ENCODE measurements at regions not wholly inside any gene's neighbourhood (a gene's known extent, or its start where the extent isn't known, plus 50 kb on each side); places are given as distances from the start of the nearest gene placed in this dataset.
"Not testable (repeated sequence)": the region's sequence is repeated elsewhere in the genome, so short reads cannot be mapped to it uniquely, and the experiment has no call there.

- H3K4me3 ChIP-seq (ENCODE audit: insufficient read depth, low read depth, low read length): no peak overlapping the region
- DNase-seq: no peak
- H3K36me3 ChIP-seq (replicated peaks; ENCODE audit: control insufficient read depth, insufficient read depth, low read length): no peaks in the 10 kb centered on the region
- no peaks in the 10 kb centered on the region for H3K27me3 ChIP-seq (ENCODE audit: control insufficient read depth, insufficient read depth, low read length)
Measured at GRCh38 chr3:147672035-147672434, 262.9 kb downstream of the ZIC1 start.

- Histone ChIP-seq H3K36me3 (replicated peaks; ENCODE audit: control insufficient read depth, insufficient read depth, low read length) (no peaks in the 10 kb centered on the region), H3K27me3 (ENCODE audit: control insufficient read depth, insufficient read depth, low read length) (no peaks in the 10 kb centered on the region), H3K4me3 (ENCODE audit: insufficient read depth, low read depth, low read length) (no peak overlapping the region)
Measured at GRCh38 chr3:147672436-147672835, 263.3 kb downstream of the ZIC1 start.

GRCh38 chr3:147675761-147676160, 266.6 kb downstream of the ZIC1 start:
- DNase-seq: no peak
- no peaks in the 10 kb centered on the region for H3K36me3 ChIP-seq (replicated peaks; ENCODE audit: control insufficient read depth, insufficient read depth, low read length)
- no peak overlapping the region for H3K4me3 ChIP-seq (ENCODE audit: insufficient read depth, low read depth, low read length)

More at GRCh38 chr3:147672436-147672835, 263.3 kb downstream of the ZIC1 start:
- no peak for DNase-seq

GRCh38 chr3:147680837-147681483, 271.8 kb downstream of the ZIC1 start:
- no peak overlapping the region for H3K4me3 ChIP-seq (ENCODE audit: insufficient read depth, low read depth, low read length)
- DNase-seq: no peak
- no peaks in the 10 kb centered on the region for H3K27me3 ChIP-seq (ENCODE audit: control insufficient read depth, insufficient read depth, low read length)
- no peaks in the 10 kb centered on the region for H3K36me3 ChIP-seq (replicated peaks; ENCODE audit: control insufficient read depth, insufficient read depth, low read length)

More at GRCh38 chr3:147675761-147676160, 266.6 kb downstream of the ZIC1 start:
- no peaks in the 10 kb centered on the region for H3K27me3 ChIP-seq (ENCODE audit: control insufficient read depth, insufficient read depth, low read length)

- Histone ChIP-seq H3K4me3 (ENCODE audit: insufficient read depth, low read depth, low read length) (no peak overlapping the region), H3K27me3 (ENCODE audit: control insufficient read depth, insufficient read depth, low read length) (no peaks in the 10 kb centered on the region), H3K36me3 (replicated peaks; ENCODE audit: control insufficient read depth, insufficient read depth, low read length) (no peaks in the 10 kb centered on the region)
- DNase-seq: no peak
Measured at GRCh38 chr3:147688868-147689267, 279.7 kb downstream of the ZIC1 start.

GRCh38 chr3:147699175-147699838, 290.1 kb downstream of the ZIC1 start:
- DNase-seq: no peak
- Histone ChIP-seq H3K36me3 (replicated peaks; ENCODE audit: control insufficient read depth, insufficient read depth, low read length) (no peaks in the 10 kb centered on the region), H3K27me3 (ENCODE audit: control insufficient read depth, insufficient read depth, low read length) (no peaks in the 10 kb centered on the region), H3K4me3 (ENCODE audit: insufficient read depth, low read depth, low read length) (no peak overlapping the region)

GRCh38 chr3:147701195-147701594, 292.0 kb downstream of the ZIC1 start:
- no peak for DNase-seq

GRCh38 chr3:147702509-147702908, 293.3 kb downstream of the ZIC1 start:
- Histone ChIP-seq H3K4me3 (ENCODE audit: insufficient read depth, low read depth, low read length) (no peak overlapping the region), H3K27me3 (ENCODE audit: control insufficient read depth, insufficient read depth, low read length) (no peaks in the 10 kb centered on the region), H3K36me3 (replicated peaks; ENCODE audit: control insufficient read depth, insufficient read depth, low read length) (no peaks in the 10 kb centered on the region)
- DNase-seq: no peak

More at GRCh38 chr3:147701195-147701594, 292.0 kb downstream of the ZIC1 start:
- Histone ChIP-seq H3K4me3 (ENCODE audit: insufficient read depth, low read depth, low read length) (no peak overlapping the region), H3K27me3 (ENCODE audit: control insufficient read depth, insufficient read depth, low read length) (no peaks in the 10 kb centered on the region), H3K36me3 (replicated peaks; ENCODE audit: control insufficient read depth, insufficient read depth, low read length) (no peaks in the 10 kb centered on the region)

- Histone ChIP-seq H3K27me3 (ENCODE audit: control insufficient read depth, insufficient read depth, low read length) (no peaks in the 10 kb centered on the region), H3K36me3 (replicated peaks; ENCODE audit: control insufficient read depth, insufficient read depth, low read length) (no peaks in the 10 kb centered on the region), H3K4me3 (ENCODE audit: insufficient read depth, low read depth, low read length) (no peak overlapping the region)
- no peak for DNase-seq
Measured at GRCh38 chr3:147705651-147706051, 296.5 kb downstream of the ZIC1 start.

- not testable (repeated sequence) for DNase-seq; H3K27me3 ChIP-seq (ENCODE audit: control insufficient read depth, insufficient read depth, low read length); H3K36me3 ChIP-seq (replicated peaks; ENCODE audit: control insufficient read depth, insufficient read depth, low read length); H3K4me3 ChIP-seq (ENCODE audit: insufficient read depth, low read depth, low read length)
Measured at GRCh38 chr3:147710753-147711152, 301.6 kb downstream of the ZIC1 start.

- Histone ChIP-seq H3K36me3 (replicated peaks; ENCODE audit: control insufficient read depth, insufficient read depth, low read length) (no peaks in the 10 kb centered on the region), H3K4me3 (ENCODE audit: insufficient read depth, low read depth, low read length) (no peak overlapping the region), H3K27me3 (ENCODE audit: control insufficient read depth, insufficient read depth, low read length) (no peaks in the 10 kb centered on the region)
- DNase-seq: no peak
Measured at GRCh38 chr3:147712357-147712756, 303.2 kb downstream of the ZIC1 start.

GRCh38 chr3:147712758-147713157, 303.6 kb downstream of the ZIC1 start:
- not testable (repeated sequence) for DNase-seq; H3K4me3 ChIP-seq (ENCODE audit: insufficient read depth, low read depth, low read length); H3K27me3 ChIP-seq (ENCODE audit: control insufficient read depth, insufficient read depth, low read length); H3K36me3 ChIP-seq (replicated peaks; ENCODE audit: control insufficient read depth, insufficient read depth, low read length)

- Histone ChIP-seq H3K36me3 (replicated peaks; ENCODE audit: control insufficient read depth, insufficient read depth, low read length) (no peaks in the 10 kb centered on the region), H3K27me3 (ENCODE audit: control insufficient read depth, insufficient read depth, low read length) (no peaks in the 10 kb centered on the region), H3K4me3 (ENCODE audit: insufficient read depth, low read depth, low read length) (no peak overlapping the region)
- DNase-seq: no peak
Measured at GRCh38 chr3:147713234-147714133, 304.3 kb downstream of the ZIC1 start.

- Histone ChIP-seq H3K36me3 (replicated peaks; ENCODE audit: control insufficient read depth, insufficient read depth, low read length) (no peaks in the 10 kb centered on the region), H3K4me3 (ENCODE audit: insufficient read depth, low read depth, low read length) (no peak overlapping the region)
- DNase-seq: no peak
Measured at GRCh38 chr3:147729641-147730040, 320.5 kb downstream of the ZIC1 start.

GRCh38 chr3:147730284-147730683, 321.1 kb downstream of the ZIC1 start:
- no peak overlapping the region for H3K4me3 ChIP-seq (ENCODE audit: insufficient read depth, low read depth, low read length)
- H3K27me3 ChIP-seq (ENCODE audit: control insufficient read depth, insufficient read depth, low read length): no peaks in the 10 kb centered on the region
- H3K36me3 ChIP-seq (replicated peaks; ENCODE audit: control insufficient read depth, insufficient read depth, low read length): no peaks in the 10 kb centered on the region
- DNase-seq: no peak

More at GRCh38 chr3:147729641-147730040, 320.5 kb downstream of the ZIC1 start:
- H3K27me3 ChIP-seq (ENCODE audit: control insufficient read depth, insufficient read depth, low read length): no peaks in the 10 kb centered on the region

Measured in H7 (cell line).